GM12872 (cell line): ENCODE measurements at regions not wholly inside any gene's neighbourhood (a gene's known extent, or its start where the extent isn't known, plus 50 kb on each side); places are given as distances from the start of the nearest gene placed in this dataset.

Experiments used
- TF ChIP-seq, protein P1 (sequence below): IDR thresholded peaks from 3 replicates; pipeline ENCODE4 v1.5.1; 2011; ENCODE audit warnings: low read depth, mild to moderate bottlenecking, low read length, moderate library complexity; ENCODE audit not compliant: insufficient read depth

DNA sequence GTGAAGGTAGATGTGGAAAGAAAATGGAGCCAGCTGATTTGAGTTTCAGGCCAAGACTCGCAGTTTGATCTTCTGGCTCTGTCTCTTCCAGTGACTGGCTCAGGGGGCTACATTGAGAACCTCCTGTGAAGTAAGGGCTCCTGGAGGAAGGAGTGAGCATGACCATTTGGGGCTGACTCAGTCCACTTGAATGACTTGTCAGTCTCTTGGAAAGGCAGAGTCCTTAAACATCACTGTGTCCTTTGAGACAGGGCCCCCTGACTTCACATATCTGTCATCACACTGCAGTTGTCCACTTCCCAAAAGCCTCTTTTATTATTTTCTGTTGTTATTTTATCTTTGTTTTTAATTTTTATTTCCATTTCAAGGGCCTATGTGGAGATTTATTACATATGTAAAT lies 204.6 kb upstream of the APCDD1 start:
- TF ChIP-seq, protein P1, sequence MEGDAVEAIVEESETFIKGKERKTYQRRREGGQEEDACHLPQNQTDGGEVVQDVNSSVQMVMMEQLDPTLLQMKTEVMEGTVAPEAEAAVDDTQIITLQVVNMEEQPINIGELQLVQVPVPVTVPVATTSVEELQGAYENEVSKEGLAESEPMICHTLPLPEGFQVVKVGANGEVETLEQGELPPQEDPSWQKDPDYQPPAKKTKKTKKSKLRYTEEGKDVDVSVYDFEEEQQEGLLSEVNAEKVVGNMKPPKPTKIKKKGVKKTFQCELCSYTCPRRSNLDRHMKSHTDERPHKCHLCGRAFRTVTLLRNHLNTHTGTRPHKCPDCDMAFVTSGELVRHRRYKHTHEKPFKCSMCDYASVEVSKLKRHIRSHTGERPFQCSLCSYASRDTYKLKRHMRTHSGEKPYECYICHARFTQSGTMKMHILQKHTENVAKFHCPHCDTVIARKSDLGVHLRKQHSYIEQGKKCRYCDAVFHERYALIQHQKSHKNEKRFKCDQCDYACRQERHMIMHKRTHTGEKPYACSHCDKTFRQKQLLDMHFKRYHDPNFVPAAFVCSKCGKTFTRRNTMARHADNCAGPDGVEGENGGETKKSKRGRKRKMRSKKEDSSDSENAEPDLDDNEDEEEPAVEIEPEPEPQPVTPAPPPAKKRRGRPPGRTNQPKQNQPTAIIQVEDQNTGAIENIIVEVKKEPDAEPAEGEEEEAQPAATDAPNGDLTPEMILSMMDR, result no peak

- TF ChIP-seq, protein P1, result no peak
These were observed 201.9 kb upstream of the APCDD1 start for GRCh38 chr18:10252494-10252893.

DNA sequence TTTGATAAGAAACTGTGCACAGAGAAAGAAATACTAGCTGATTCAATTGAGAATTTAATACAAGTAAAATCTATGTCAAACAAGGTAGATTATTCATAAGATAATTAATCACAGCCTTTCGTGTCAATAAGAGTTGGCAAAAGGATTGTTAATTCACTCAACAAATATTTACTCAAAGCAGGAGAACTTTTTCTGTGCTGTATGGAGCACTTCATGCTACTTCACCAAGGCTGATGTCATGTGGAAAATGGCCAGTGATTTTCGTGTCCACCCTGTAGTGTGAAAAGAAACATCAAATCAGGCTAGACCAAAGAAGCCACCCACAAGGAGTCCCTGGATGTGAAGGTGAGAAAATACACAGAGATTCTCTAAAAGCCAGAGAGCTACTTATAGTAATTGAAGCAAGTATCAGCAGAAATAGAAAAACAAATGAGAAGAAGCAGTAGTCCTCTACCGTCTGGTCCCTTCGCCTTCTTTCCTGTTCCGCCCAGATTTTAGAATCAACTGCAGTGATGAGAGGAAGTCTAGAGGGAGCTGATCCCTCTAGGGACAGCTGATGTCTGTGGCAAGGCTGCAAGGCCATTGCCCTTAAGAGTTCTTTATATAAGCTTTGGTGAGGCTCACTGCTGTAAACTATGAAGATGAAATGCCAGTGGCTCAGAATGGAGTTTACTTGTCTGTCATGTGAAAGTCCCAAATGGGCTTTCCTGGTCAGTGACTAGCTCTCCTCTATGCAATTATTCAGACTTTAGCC lies 201.3 kb upstream of the APCDD1 start:
- TF ChIP-seq, protein P1, result no peak

DNA sequence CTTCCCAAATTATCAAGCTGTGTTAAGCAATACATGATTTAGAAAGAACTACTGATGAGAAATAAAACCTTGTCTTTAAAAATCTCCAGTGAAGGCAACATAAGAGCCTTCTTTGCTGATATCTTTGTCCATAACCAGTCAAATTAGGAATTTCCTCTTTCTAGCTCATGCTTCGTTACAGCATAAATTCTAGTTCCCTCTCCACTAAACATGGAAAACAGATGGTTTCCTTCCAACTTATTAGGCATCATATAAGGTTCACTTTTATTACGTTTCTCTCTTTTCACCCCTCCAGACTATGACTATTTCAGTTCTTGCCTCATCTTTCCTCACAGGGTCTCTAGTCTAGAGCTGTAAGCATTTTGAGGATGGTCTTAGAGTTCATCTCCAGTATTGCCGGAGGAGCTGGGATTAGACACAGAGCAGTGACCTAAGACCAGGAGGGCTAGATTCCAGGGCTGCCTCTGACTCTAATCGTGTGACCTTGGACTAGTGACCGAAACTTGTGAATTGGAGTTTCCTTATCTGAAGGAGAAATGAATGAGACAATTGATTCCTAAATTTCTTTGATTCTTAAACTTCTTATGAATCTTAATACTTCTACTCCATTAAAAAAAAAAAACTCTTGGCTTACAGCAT lies 195.5 kb upstream of the APCDD1 start:
- TF ChIP-seq, protein P1, result no peak

DNA sequence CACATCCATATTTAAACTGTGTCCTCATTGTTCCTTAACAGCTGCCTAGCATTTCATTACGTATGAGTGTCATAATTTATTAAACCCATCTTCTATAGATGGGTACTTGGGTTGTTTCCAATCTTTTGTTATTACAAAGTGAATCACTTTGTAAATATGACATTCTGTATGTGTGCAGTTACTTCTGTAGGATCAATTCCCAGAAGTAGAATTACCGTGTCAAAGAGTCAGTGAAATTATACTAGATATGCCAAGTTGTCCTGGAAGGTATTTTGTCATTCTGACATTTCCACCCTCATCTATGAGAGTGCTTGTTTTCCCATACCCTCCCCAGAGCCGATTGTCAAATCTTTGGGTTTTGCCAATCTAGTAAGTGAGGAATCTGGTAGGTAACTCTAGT lies 194.5 kb upstream of the APCDD1 start:
- TF ChIP-seq, protein P1, result no peak

- TF ChIP-seq, protein P1, result no peak
These were observed 192.8 kb upstream of the APCDD1 start for GRCh38 chr18:10261344-10262276.

GRCh38 chr18:10262566-10262965 lies 191.9 kb upstream of the APCDD1 start:
- TF ChIP-seq, protein P1, result no peak
